Upper lobe of left lung (tissue), 6 donors: ENCODE measurements at regions not wholly inside any gene's neighbourhood (a gene's known extent, or its start where the extent isn't known, plus 50 kb on each side); places are given as distances from the start of the nearest gene placed in this dataset.

Source experiments
- ATAC-seq, 2 donors: fragments of 200-7000 bp; cut with Tn5 transposase; one replicate each; pipeline ENCODE4 v1.9.1; 2022; ENCODE audit warnings: mild to moderate bottlenecking in 2 of 2, moderate library complexity in 2 of 2; ENCODE audit not compliant: low FRiP score in 2 of 2
- DNase-seq, 2 donors: peaks; one replicate each; pipeline ENCODE4 v3.0.0-alpha.2; 2019 to 2020
- H3K27ac ChIP-seq, 4 donors: fragments of 200-600 bp; sonication (generic); one replicate each; pipeline ENCODE4 v1.5.1; 2016 to 2019
- H3K27me3 ChIP-seq, 4 donors: fragments of 200-600 bp; sonication (generic); one replicate each; pipeline ENCODE4 v1.5.1; 2017 to 2019
- H3K36me3 ChIP-seq, 4 donors: fragments of 200-600 bp; sonication (generic); one replicate each; pipeline ENCODE4 v1.5.1; 2016 to 2019
- H3K4me1 ChIP-seq, 4 donors: fragments of 200-600 bp; sonication (generic); one replicate each; pipeline ENCODE4 v1.5.1; 2018 to 2019
- H3K4me3 ChIP-seq, 4 donors: fragments of 200-600 bp; sonication (generic); one replicate each; pipeline ENCODE4 v1.5.1; 2017 to 2019; ENCODE audit warnings: mild to moderate bottlenecking in 2 of 4, moderate library complexity in 1 of 4
- H3K9me3 ChIP-seq, 4 donors: fragments of 200-600 bp; sonication (generic); one replicate each; pipeline ENCODE4 v1.5.1; 2018 to 2019
- EP300 ChIP-seq, 4 donors: sonication (generic); formaldehyde crosslinking; IDR thresholded peaks; one replicate each; pipeline ENCODE4 v1.5.1; 2017; ENCODE audit warnings: antibody characterized with exemption in 4 of 4, control low read depth in 2 of 4
- POLR2A ChIP-seq, 4 donors: fragments of 450-650 bp; IDR thresholded peaks; one replicate each; pipeline ENCODE4 v1.5.1; 2016 to 2017; ENCODE audit warnings: antibody characterized with exemption in 4 of 4, mild to moderate bottlenecking in 2 of 4
- POLR2AphosphoS5 ChIP-seq, 2 donors: sonication (generic); formaldehyde crosslinking; IDR thresholded peaks; one replicate each; pipeline ENCODE4 v1.5.1; 2017; ENCODE audit warnings: antibody characterized with exemption in 2 of 2
- WGBS, 2 donors: methylation state at CpG; one replicate each; pipeline ENCODE4 v1.1.5; 2017 to 2018; 5-methylcytosine and 5-hydroxymethylcytosine counted together
- TF ChIP-seq, protein P1 (sequence below), 6 experiments: fragments of 450-650 bp in 4 of 6; fragments of 200-600 bp in 2 of 6; sonication (generic) in 2 of 6; IDR thresholded peaks; one replicate each; pipeline ENCODE4 v1.5.1; 2016 to 2019; ENCODE audit warnings: antibody characterized with exemption in 6 of 6
- donor health status: DM: no; HTN: no; CAD: no; lungs with moderate emphysema.
- donor health status: DM: no; HTN: yes; CAD: no; lungs with severe emphysema.

DNA sequence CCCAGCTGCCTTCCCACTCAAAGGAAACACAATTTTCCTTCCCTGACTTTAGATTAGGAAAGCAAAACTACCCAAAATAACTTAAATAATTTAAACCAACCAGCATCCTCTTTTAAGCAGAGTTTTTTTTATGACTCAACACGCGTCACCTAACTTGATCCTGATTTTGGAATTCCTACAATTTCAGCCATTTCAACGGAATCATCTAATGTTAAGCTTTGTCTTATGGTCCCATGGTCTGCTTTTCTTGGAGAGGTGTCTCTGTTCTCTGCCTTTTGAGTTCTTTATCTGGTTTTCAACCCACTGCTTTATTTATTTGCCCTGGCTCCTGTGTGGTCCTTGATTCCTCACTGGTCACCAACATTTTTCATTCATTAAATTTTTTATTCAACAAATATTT is 219.2 kb upstream of the ARHGEF26 start:
- DNase-seq (no peak), ATAC-seq (no peak)
- 89 to 94% methylated on average over 3 of the region's 3 CpGs for WGBS, 2 donors
- H3K27me3 ChIP-seq, result no peaks in the 10 kb centered on the region
- H3K9me3 ChIP-seq, result no peaks in the 10 kb centered on the region
- no peaks in the 10 kb centered on the region for H3K4me1 ChIP-seq
- no peak for TF ChIP-seq POLR2A (IDR thresholded peaks at IDR 0.05)
- TF ChIP-seq EP300 (IDR thresholded peaks at IDR 0.05), result no peak
- TF ChIP-seq, protein P1, sequence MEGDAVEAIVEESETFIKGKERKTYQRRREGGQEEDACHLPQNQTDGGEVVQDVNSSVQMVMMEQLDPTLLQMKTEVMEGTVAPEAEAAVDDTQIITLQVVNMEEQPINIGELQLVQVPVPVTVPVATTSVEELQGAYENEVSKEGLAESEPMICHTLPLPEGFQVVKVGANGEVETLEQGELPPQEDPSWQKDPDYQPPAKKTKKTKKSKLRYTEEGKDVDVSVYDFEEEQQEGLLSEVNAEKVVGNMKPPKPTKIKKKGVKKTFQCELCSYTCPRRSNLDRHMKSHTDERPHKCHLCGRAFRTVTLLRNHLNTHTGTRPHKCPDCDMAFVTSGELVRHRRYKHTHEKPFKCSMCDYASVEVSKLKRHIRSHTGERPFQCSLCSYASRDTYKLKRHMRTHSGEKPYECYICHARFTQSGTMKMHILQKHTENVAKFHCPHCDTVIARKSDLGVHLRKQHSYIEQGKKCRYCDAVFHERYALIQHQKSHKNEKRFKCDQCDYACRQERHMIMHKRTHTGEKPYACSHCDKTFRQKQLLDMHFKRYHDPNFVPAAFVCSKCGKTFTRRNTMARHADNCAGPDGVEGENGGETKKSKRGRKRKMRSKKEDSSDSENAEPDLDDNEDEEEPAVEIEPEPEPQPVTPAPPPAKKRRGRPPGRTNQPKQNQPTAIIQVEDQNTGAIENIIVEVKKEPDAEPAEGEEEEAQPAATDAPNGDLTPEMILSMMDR (IDR thresholded peaks at IDR 0.05), result no peak
- no peak for TF ChIP-seq POLR2AphosphoS5 (IDR thresholded peaks at IDR 0.05)
- no peaks in the 10 kb centered on the region for H3K36me3 ChIP-seq
- no peak overlapping the region for H3K4me3 ChIP-seq
- H3K27ac ChIP-seq, result no peak overlapping the region

DNA sequence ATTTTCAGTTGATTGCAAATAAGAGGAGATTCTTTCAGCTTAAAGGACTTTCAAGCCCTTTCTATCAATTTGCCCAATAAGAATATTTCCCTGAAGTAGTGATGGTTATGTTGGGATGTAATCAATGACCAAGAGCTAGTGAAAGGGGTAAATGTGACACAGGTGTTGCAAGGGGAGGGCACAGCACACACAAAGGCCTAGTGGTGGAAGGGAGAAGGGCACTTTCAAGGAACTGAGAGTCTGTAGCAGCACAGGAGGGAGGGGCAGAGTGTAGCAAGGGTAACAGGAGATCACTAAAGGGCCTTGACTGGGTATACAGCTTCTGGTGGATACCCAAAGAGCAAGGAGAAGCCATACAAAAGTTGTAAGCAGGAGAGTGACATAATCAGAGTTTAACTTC is 217.8 kb upstream of the ARHGEF26 start:
- H3K4me3 ChIP-seq, result no peak overlapping the region
- TF ChIP-seq POLR2AphosphoS5 (IDR thresholded peaks at IDR 0.05) (no peak), POLR2A (IDR thresholded peaks at IDR 0.05) (no peak), EP300 (IDR thresholded peaks at IDR 0.05) (no peak)
- TF ChIP-seq, protein P1 (IDR thresholded peaks at IDR 0.05), result no peak
- no peaks in the 10 kb centered on the region for H3K9me3 ChIP-seq
- H3K27ac ChIP-seq, result no peak overlapping the region
- H3K36me3 ChIP-seq, result no peaks in the 10 kb centered on the region
- no peaks in the 10 kb centered on the region for H3K4me1 ChIP-seq
- no peaks in the 10 kb centered on the region for H3K27me3 ChIP-seq
- ATAC-seq (no peak), DNase-seq (no peak)

DNA sequence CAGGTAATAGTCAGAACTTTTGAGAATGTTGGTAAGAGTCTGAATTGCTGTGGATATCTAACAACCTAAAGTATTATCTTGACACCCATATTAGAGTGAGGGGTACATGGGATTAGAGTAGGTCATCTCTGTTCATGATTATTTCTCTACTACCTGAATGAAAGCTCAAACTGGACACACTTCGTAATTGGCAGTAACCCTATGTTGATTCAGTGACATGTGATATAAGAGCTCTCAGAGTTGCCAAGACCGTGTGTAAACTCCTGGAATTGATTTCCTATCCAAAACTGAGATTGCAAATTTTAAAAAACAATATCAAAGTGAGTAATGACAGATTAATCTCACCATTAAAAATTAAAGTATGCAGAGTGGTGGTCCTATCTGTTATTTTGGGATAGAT is 214.8 kb upstream of the ARHGEF26 start:
- ATAC-seq (no peak), DNase-seq (no peak)
- H3K27me3 ChIP-seq, result no peaks in the 10 kb centered on the region
- 46 to 57% methylated on average over 2 of the region's 2 CpGs for whole genome bisulfite sequencing, 2 donors
- H3K27ac ChIP-seq, result no peak overlapping the region
- H3K36me3 ChIP-seq, result no peaks in the 10 kb centered on the region
- no peak overlapping the region for H3K4me3 ChIP-seq
- no peak for TF ChIP-seq POLR2AphosphoS5 (IDR thresholded peaks at IDR 0.05)
- no peaks in the 10 kb centered on the region for H3K4me1 ChIP-seq
- H3K9me3 ChIP-seq, result no peaks in the 10 kb centered on the region

DNA sequence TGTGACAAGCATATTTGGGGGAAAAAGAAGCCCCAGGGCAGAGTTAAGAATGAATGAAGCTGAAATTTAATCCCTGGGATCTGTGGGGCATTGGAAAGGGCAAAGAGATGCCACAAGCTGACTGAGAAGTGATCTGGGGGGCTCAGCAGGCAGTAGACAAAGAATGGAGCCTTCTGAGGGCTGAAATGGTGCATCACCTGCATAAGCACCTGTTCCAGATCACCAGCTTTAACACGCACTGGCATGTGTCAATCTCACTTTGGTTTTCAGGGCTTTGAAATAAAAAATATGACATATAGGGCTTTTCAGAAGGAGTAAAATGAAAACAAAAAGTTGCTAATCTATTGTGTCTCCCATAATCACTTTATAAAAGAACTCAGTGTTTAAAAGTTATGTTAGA is 210.8 kb upstream of the ARHGEF26 start:
- Histone ChIP-seq H3K9me3 (no peaks in the 10 kb centered on the region), H3K27me3 (no peaks in the 10 kb centered on the region), H3K27ac (no peak overlapping the region), H3K36me3 (no peaks in the 10 kb centered on the region), H3K4me1 (no peaks in the 10 kb centered on the region), H3K4me3 (no peak overlapping the region)
- TF ChIP-seq POLR2A (IDR thresholded peaks at IDR 0.05) (no peak), EP300 (IDR thresholded peaks at IDR 0.05) (no peak), POLR2AphosphoS5 (IDR thresholded peaks at IDR 0.05) (no peak)
- TF ChIP-seq, protein P1 (IDR thresholded peaks at IDR 0.05), result no peak
- 68 to 88% methylated on average over 1 of the region's 1 CpG for WGBS, 2 donors
- DNase-seq (no peak), ATAC-seq (no peak)

DNA sequence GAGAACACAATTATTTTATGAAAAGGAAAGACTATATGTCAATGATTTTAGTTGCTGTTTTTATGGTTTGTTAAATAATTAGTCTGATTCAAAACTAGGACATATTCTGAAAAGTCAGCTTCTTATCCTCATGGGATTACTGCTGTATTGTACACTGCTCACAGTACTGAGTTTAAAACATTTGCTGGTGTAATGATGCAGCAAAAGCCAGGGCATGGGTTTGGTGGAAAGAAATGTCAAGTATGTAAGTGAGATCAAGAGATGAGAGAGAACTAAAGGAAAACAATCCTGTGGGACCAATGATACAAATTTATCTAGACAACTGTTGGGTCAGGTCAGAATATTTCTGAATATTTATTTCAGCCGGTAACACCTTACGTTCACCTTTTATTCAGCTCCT is 210.1 kb upstream of the ARHGEF26 start:
- no peak for TF ChIP-seq POLR2AphosphoS5 (IDR thresholded peaks at IDR 0.05)
- no peak for TF ChIP-seq EP300 (IDR thresholded peaks at IDR 0.05)
- TF ChIP-seq POLR2A (IDR thresholded peaks at IDR 0.05), result no peak
- TF ChIP-seq, protein P1 (IDR thresholded peaks at IDR 0.05), result no peak
- WGBS, 2 donors, result 89 to 94% methylated on average over 2 of the region's 2 CpGs
- Histone ChIP-seq H3K27ac (no peak overlapping the region), H3K27me3 (no peaks in the 10 kb centered on the region), H3K4me3 (no peak overlapping the region), H3K9me3 (no peaks in the 10 kb centered on the region), H3K36me3 (no peaks in the 10 kb centered on the region), H3K4me1 (no peaks in the 10 kb centered on the region)
- no peak for ATAC-seq
- no peak for DNase-seq
